H1 (cell line): ENCODE measurements at regions not wholly inside any gene's neighbourhood (a gene's known extent, or its start where the extent isn't known, plus 50 kb on each side); places are given as distances from the start of the nearest gene placed in this dataset.

Experiments
- CTCF ChIA-PET: fragments of 300-600 bp; sonication (Branson Sonifier 250); formaldehyde crosslinking; loops from one replicate; lab custom pipeline; 2021; ENCODE audit not compliant: partially characterized antibody; lab: Charles Lee
- POLR2A ChIA-PET: fragments of 300-600 bp; sonication (Branson Sonifier 250); formaldehyde crosslinking; loops from one replicate; lab custom pipeline; 2021; ENCODE audit warnings: inconsistent platforms; ENCODE audit not compliant: partially characterized antibody; lab: Charles Lee
- DNase-seq, 2 experiments: peaks; one replicate each; pipeline versions ENCODE4 v3.0.0 to v3.0.0-alpha.2; 2010 to 2022; ENCODE audit warnings: low spot score in 2 of 2, low read depth in 1 of 2, mixed read lengths in 1 of 2
- FAIRE-seq: peaks from 2 replicates; lab custom pipeline; 2011; peaks lifted over from hg19 to GRCh38; lab: Jason Lieb, UNC
- H2AFZ ChIP-seq: 2 replicates; pipeline ENCODE4 v1.8.1; 2012; ENCODE audit warnings: low read length, inconsistent platforms
- H2AK5ac ChIP-seq: 2 replicates; pipeline ENCODE4 v1.6.1; 2013; ENCODE audit warnings: low read depth, low read length
- H2BK120ac ChIP-seq: replicated peaks from 2 replicates; pipeline ENCODE3; 2013; ENCODE audit warnings: low read depth, low read length, inconsistent platforms
- H2BK12ac ChIP-seq: 2 replicates; pipeline ENCODE4 v1.6.1; 2013; ENCODE audit warnings: low read depth, low read length
- H2BK15ac ChIP-seq: 2 replicates; pipeline ENCODE4 v1.6.1; 2013; ENCODE audit warnings: low read length
- H2BK20ac ChIP-seq: 2 replicates; pipeline ENCODE4 v1.6.1; 2013; ENCODE audit warnings: low read length
- H2BK5ac ChIP-seq: 2 replicates; pipeline ENCODE4 v1.6.1; 2013; ENCODE audit warnings: low read depth, low read length
- H3K14ac ChIP-seq: 2 replicates; pipeline ENCODE4 v1.6.1; 2013; ENCODE audit warnings: inconsistent platforms; ENCODE audit not compliant: insufficient read length
- H3K18ac ChIP-seq: 2 replicates; pipeline ENCODE4 v1.6.1; 2013; ENCODE audit warnings: low read length; ENCODE audit errors: extremely low read depth
- H3K23ac ChIP-seq: 2 replicates; pipeline ENCODE4 v1.6.1; 2013; ENCODE audit warnings: inconsistent platforms; ENCODE audit not compliant: insufficient read length
- H3K23me2 ChIP-seq: 2 replicates; pipeline ENCODE4 v1.6.1; 2013; ENCODE audit warnings: low read depth, low read length
- H3K27ac ChIP-seq: 2 replicates; pipeline ENCODE4 v1.6.1; 2011; ENCODE audit warnings: low read depth, low read length, inconsistent platforms
- H3K27me3 ChIP-seq, 4 experiments: replicated peaks in 1 of 4; 1 replicate in 1 of 4; 2 replicates in 3 of 4; pipeline versions ENCODE4 v1.6.1 to v1.8.1; 2011 to 2013; ENCODE audit warnings: low read length in 3 of 4, mild to moderate bottlenecking in 3 of 4, inconsistent platforms in 2 of 4, mixed read lengths in 2 of 4, moderate library complexity in 1 of 4; ENCODE audit not compliant: control insufficient read depth in 3 of 4, insufficient read depth in 3 of 4; ENCODE audit errors: extremely low read depth in 1 of 4
- H3K36me3 ChIP-seq, 4 experiments: 2 replicates each; pipeline versions ENCODE4 v1.6.1 to v1.8.1; 2011 to 2013; ENCODE audit warnings: mild to moderate bottlenecking in 4 of 4, low read length in 3 of 4, moderate library complexity in 2 of 4, control low read depth in 1 of 4, inconsistent platforms in 1 of 4; ENCODE audit not compliant: insufficient read depth in 4 of 4, control insufficient read depth in 2 of 4
- H3K4ac ChIP-seq: replicated peaks from 2 replicates; pipeline ENCODE3; 2013; ENCODE audit warnings: low read length, low read depth, mixed read lengths, inconsistent platforms; ENCODE audit not compliant: insufficient read length
- H3K4me1 ChIP-seq, 4 experiments: replicated peaks in 1 of 4; 1 replicate in 1 of 4; 2 replicates in 3 of 4; pipeline versions ENCODE4 v1.6.1 to v1.8.1; 2011 to 2013; ENCODE audit warnings: low read length in 3 of 4, inconsistent platforms in 2 of 4, mixed read lengths in 1 of 4; ENCODE audit not compliant: insufficient read depth in 4 of 4, control insufficient read depth in 3 of 4
- H3K4me2 ChIP-seq, 2 experiments: 2 replicates each; pipeline versions ENCODE4 v1.6.1 to v1.8.1; 2011 to 2013; ENCODE audit warnings: low read depth in 2 of 2, low read length in 2 of 2, control low read depth in 1 of 2, inconsistent platforms in 1 of 2, mild to moderate bottlenecking in 1 of 2; ENCODE audit not compliant: insufficient read depth in 1 of 2
- H3K4me3 ChIP-seq, 4 experiments: fragments of 200-600, 300-600 bp in 1 of 4; sonication (generic), shearing (Covaris generic), sonication (Bioruptor Twin) in 1 of 4; 2 replicates each; pipeline versions ENCODE4 v1.5.1 to v1.8.1; 2011 to 2016; ENCODE audit warnings: low read length in 4 of 4, low read depth in 3 of 4, control low read depth in 2 of 4, inconsistent platforms in 2 of 4, mild to moderate bottlenecking in 2 of 4, mixed read lengths in 1 of 4, moderate library complexity in 1 of 4; ENCODE audit not compliant: insufficient read depth in 2 of 4; ENCODE audit errors: extremely low read depth in 1 of 4
- H3K56ac ChIP-seq: replicated peaks from 2 replicates; pipeline ENCODE3; 2013; ENCODE audit warnings: low read depth, mild to moderate bottlenecking, mixed read lengths, low read length, inconsistent platforms; ENCODE audit not compliant: insufficient read length
- H3K79me1 ChIP-seq: 2 replicates; pipeline ENCODE4 v1.6.1; 2013; ENCODE audit warnings: low read depth, low read length, control low read depth
- H3K79me2 ChIP-seq, 2 experiments: 2 replicates each; pipeline versions ENCODE4 v1.6.1 to v1.8.1; 2012 to 2013; ENCODE audit warnings: low read length in 2 of 2, mild to moderate bottlenecking in 2 of 2, inconsistent platforms in 1 of 2; ENCODE audit not compliant: insufficient read depth in 2 of 2, control insufficient read depth in 1 of 2
- H3K9ac ChIP-seq, 4 experiments: replicated peaks in 1 of 4; 1 replicate in 1 of 4; 2 replicates in 3 of 4; pipeline versions ENCODE4 v1.6.1 to v1.8.1; 2011 to 2013; ENCODE audit warnings: low read depth in 3 of 4, low read length in 3 of 4, control low read depth in 2 of 4, mild to moderate bottlenecking in 2 of 4, moderate library complexity in 2 of 4, inconsistent platforms in 1 of 4; ENCODE audit errors: extremely low read depth in 1 of 4
- H3K9me3 ChIP-seq, 2 experiments: 2 replicates each; pipeline versions ENCODE4 v1.6.1 to v1.8.1; 2012 to 2013; ENCODE audit warnings: mild to moderate bottlenecking in 2 of 2, moderate library complexity in 2 of 2, control low read depth in 1 of 2, inconsistent platforms in 1 of 2, low read depth in 1 of 2, low read length in 1 of 2, mixed read lengths in 1 of 2; ENCODE audit not compliant: insufficient read depth in 2 of 2
- H4K20me1 ChIP-seq, 2 experiments: replicated peaks in 1 of 2; 2 replicates each; pipeline versions ENCODE3 to v1.8.1; 2011 to 2013; ENCODE audit warnings: inconsistent platforms in 2 of 2, low read length in 2 of 2, mild to moderate bottlenecking in 1 of 2; ENCODE audit not compliant: insufficient read depth in 2 of 2, control insufficient read depth in 1 of 2
- H4K5ac ChIP-seq: 2 replicates; pipeline ENCODE4 v1.6.1; 2013; ENCODE audit warnings: low read length, low read depth, mixed read lengths, inconsistent platforms; ENCODE audit not compliant: insufficient read length
- H4K8ac ChIP-seq: 2 replicates; pipeline ENCODE4 v1.8.0; 2013; ENCODE audit warnings: mild to moderate bottlenecking, moderate library complexity, low read length, inconsistent platforms; ENCODE audit not compliant: insufficient read depth; ENCODE audit errors: extremely low read depth
- H4K91ac ChIP-seq: replicated peaks from 2 replicates; pipeline ENCODE3; 2013; ENCODE audit warnings: low read length, mixed read lengths, inconsistent platforms; ENCODE audit not compliant: insufficient read length
- CBX8 ChIP-seq: fragments of 300-800, 300-1000 bp; sonication (generic); IDR thresholded peaks from 2 replicates; pipeline ENCODE4 v1.7.1; 2016; ENCODE audit warnings: low read depth, low read length, borderline replicate concordance
- FOSL1 ChIP-seq: IDR thresholded peaks from 2 replicates; pipeline ENCODE4 v1.6.1; 2011; ENCODE audit warnings: mild to moderate bottlenecking, low read depth, low read length, moderate library complexity; ENCODE audit not compliant: insufficient read depth
- GABPA ChIP-seq: IDR thresholded peaks from 2 replicates; pipeline ENCODE4 v1.6.1; 2011; ENCODE audit warnings: mild to moderate bottlenecking, low read length, moderate library complexity, borderline replicate concordance; ENCODE audit not compliant: insufficient read depth
- JUN ChIP-seq: IDR thresholded peaks from 2 replicates; pipeline ENCODE4 v1.6.1; 2011; ENCODE audit warnings: low read depth, mild to moderate bottlenecking, improper control_type of control experiment, low read length
- NRF1 ChIP-seq: IDR thresholded peaks from 2 replicates; pipeline ENCODE4 v1.6.1; 2011; ENCODE audit warnings: mild to moderate bottlenecking, low read depth, low read length, improper control_type of control experiment
- RNF2 ChIP-seq: fragments of 200-900, 300-1000 bp; sonication (generic); IDR thresholded peaks from 2 replicates; pipeline ENCODE4 v1.7.1; 2016; ENCODE audit warnings: borderline replicate concordance, low read depth, mild to moderate bottlenecking, antibody characterized with exemption, low read length; ENCODE audit not compliant: poor library complexity, severe bottlenecking; ENCODE audit errors: missing control alignments
- SP4 ChIP-seq: IDR thresholded peaks from 2 replicates; pipeline ENCODE4 v1.6.1; 2012; ENCODE audit warnings: low read length, inconsistent platforms
- TAF1 ChIP-seq: IDR thresholded peaks from 2 replicates; pipeline ENCODE4 v1.6.1; 2011; ENCODE audit warnings: mild to moderate bottlenecking, low read depth, low read length
- TAF7 ChIP-seq: optimal IDR thresholded peaks from 2 replicates; pipeline ENCODE3; 2011; ENCODE audit warnings: low read depth, mild to moderate bottlenecking, inconsistent platforms, low read length, moderate library complexity, borderline replicate concordance
- whole genome bisulfite sequencing, 2 experiments: shearing (Covaris generic) in 1 of 2; methylation state at CpG; one replicate each; pipeline versions ENCODE4 v1.1.6 to v1.1.7; 2013 to 2015; ENCODE audit warnings: low lambda C conversion rate in 2 of 2, mixed read lengths in 2 of 2, inconsistent platforms in 1 of 2, low coverage in 1 of 2, missing lambda C conversion rate in 1 of 2; ENCODE audit not compliant: insufficient replicate concordance in 2 of 2, insufficient coverage in 1 of 2, insufficient read length in 1 of 2; ENCODE audit errors: extremely low coverage in 1 of 2, missing lambda C conversion rate in 1 of 2; 5-methylcytosine and 5-hydroxymethylcytosine counted together
- TF ChIP-seq, protein P1 (sequence below): IDR thresholded peaks from 2 replicates; pipeline ENCODE4 v1.6.1; 2012; ENCODE audit warnings: low read length, inconsistent platforms

GRCh38 chr2:138121666-138122661, 157.7 kb downstream of the HNMT start:
- no peaks in the 10 kb centered on the region for H3K36me3 ChIP-seq
- no peak for FAIRE-seq

More at GRCh38 chr2:138121666-138122661, 157.7 kb downstream of the HNMT start:
- no peak overlapping the region for H3K56ac ChIP-seq
- no peak overlapping the region for H3K4me2 ChIP-seq
- no peaks in the 10 kb centered on the region for H3K9me3 ChIP-seq
- TF ChIP-seq SP4 (no peak), NRF1 (no peak), JUN (no peak), GABPA (no peak), CBX8 (no peak), TAF7 (no peak), TAF1 (no peak), FOSL1 (no peak), RNF2 (no peak)
- TF ChIP-seq, protein P1, sequence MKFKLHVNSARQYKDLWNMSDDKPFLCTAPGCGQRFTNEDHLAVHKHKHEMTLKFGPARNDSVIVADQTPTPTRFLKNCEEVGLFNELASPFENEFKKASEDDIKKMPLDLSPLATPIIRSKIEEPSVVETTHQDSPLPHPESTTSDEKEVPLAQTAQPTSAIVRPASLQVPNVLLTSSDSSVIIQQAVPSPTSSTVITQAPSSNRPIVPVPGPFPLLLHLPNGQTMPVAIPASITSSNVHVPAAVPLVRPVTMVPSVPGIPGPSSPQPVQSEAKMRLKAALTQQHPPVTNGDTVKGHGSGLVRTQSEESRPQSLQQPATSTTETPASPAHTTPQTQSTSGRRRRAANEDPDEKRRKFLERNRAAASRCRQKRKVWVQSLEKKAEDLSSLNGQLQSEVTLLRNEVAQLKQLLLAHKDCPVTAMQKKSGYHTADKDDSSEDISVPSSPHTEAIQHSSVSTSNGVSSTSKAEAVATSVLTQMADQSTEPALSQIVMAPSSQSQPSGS, result no peak
- H3K79me2 ChIP-seq, result no peaks in the 10 kb centered on the region
- H3K23me2 ChIP-seq, result no peaks in the 10 kb centered on the region
- no peak overlapping the region for H2BK12ac ChIP-seq
- ChIA-PET CTCF (interaction anchor here (1.2 kb wide), 1 partner anchor 16 kb away, joined by 3 read pairs; no protein-coding TSS in a partner anchor), POLR2A (no interaction called here)
- H2BK5ac ChIP-seq, result no peak overlapping the region
- H2BK15ac ChIP-seq, result no peak overlapping the region
- H3K4me3 ChIP-seq, result no peak overlapping the region
- no peak overlapping the region for H3K27ac ChIP-seq
- no peaks in the 10 kb centered on the region for H4K20me1 ChIP-seq
- no peak overlapping the region for H4K91ac ChIP-seq
- no peaks in the 10 kb centered on the region for H3K79me1 ChIP-seq
- H3K4me1 ChIP-seq, result peaks cover 0 to 10% (median 5%) of the 10 kb centered on the region in 4 experiments; a peak in 6 of 7 replicates
- H2BK120ac ChIP-seq, result no peak overlapping the region
- no peak overlapping the region for H2AFZ ChIP-seq
- no peak for DNase-seq
- no peak overlapping the region for H3K9ac ChIP-seq
- no peaks in the 10 kb centered on the region for H3K27me3 ChIP-seq
- no peak overlapping the region for H3K23ac ChIP-seq
- H2AK5ac ChIP-seq, result no peak overlapping the region
- H3K4ac ChIP-seq, result no peak overlapping the region
- H4K5ac ChIP-seq, result no peak overlapping the region
- H3K14ac ChIP-seq, result no peak overlapping the region
- 95% methylated on average over 3 of the region's 3 CpGs; no CpG with 5 or more reads in 1 of the 2 experiments for WGBS, 2 experiments
- H3K18ac ChIP-seq, result no peak overlapping the region
- H4K8ac ChIP-seq, result no peak overlapping the region
- no peak overlapping the region for H2BK20ac ChIP-seq
